ENCODE measurements at regions not wholly inside any gene's neighbourhood (a gene's known extent, or its start where the extent isn't known, plus 50 kb on each side); places are given as distances from the start of the nearest gene placed in this dataset.
"Not testable (repeated sequence)": the region's sequence is repeated elsewhere in the genome, so short reads cannot be mapped to it uniquely, and the experiment has no call there.

DNA sequence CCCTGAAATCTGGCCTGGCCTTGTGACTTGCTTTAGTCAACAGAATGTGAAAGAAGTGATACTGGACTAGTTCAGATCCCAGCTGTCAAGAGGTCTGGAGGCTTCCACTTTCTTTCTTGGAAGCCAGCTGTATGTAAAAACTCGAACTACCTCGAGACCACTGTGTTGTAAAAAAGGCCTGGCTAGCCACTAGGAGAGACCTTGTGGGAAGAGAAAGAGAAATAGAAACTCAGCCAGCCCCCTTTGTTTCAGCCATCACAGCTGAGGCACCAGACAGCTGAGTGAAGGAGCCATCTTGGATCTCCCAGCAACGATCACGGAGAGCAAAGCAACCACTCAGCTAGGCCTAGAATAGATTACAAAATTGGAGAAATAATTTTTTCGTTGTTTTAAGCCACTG lies 324.9 kb upstream of the TCF4 start:
- DNase-seq, result no peak

- DNase-seq, result no peak
These were observed 324.1 kb upstream of the TCF4 start for GRCh38 chr18:55912071-55912470.

GRCh38 chr18:55910296-55910695 lies 322.3 kb upstream of the TCF4 start:
- DNase-seq, result no peak

GRCh38 chr18:55908901-55909366 lies 320.9 kb upstream of the TCF4 start:
- DNase-seq, result no peak

- DNase-seq, result no peak
These were observed 319.6 kb upstream of the TCF4 start for GRCh38 chr18:55907453-55908175.

GRCh38 chr18:55906536-55906935 lies 318.5 kb upstream of the TCF4 start:
- DNase-seq, result no peak

GRCh38 chr18:55903911-55904310 lies 315.9 kb upstream of the TCF4 start:
- DNase-seq, result no peak

DNA sequence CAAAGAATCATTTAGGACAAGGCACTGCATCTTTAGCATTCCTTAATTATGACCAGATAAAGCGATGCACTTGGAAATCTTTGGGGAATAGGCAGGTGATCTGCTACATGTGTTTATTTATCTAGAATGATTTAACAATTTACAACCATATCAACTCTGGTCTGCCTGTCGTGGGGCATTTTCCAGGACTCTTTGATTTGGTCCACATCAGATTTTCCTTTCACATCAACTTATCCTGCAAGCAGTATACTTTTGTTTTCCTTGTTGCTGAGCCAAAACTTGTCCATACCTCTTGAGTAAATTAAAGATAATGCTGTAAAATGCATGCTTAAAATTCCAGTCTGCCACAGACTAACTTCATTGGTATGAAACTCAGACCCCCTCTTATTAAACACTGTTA lies 312.4 kb upstream of the TCF4 start:
- DNase-seq, result no peak

- DNase-seq, result no peak
These were observed 309.2 kb upstream of the TCF4 start for GRCh38 chr18:55897091-55897689.

DNA sequence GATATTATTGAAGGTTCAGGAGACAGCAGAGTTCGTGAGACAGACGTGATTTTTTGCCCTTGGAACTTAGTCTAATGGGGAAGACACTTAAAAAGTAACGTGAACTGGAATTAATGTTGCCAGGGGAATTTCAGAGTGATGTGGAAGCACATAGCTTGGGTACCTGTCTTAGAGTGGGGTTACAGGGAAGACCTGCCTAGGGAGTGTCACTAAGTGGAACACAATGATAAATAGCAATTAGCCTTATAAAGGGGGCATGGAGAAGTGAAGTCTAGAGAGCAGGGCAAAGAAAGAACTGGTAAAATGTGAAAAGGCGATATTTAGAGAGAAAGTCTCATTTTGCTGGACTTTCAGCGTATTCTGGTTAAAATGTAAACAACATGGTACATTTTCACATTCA lies 306.0 kb upstream of the TCF4 start:
- DNase-seq, result no peak

DNA sequence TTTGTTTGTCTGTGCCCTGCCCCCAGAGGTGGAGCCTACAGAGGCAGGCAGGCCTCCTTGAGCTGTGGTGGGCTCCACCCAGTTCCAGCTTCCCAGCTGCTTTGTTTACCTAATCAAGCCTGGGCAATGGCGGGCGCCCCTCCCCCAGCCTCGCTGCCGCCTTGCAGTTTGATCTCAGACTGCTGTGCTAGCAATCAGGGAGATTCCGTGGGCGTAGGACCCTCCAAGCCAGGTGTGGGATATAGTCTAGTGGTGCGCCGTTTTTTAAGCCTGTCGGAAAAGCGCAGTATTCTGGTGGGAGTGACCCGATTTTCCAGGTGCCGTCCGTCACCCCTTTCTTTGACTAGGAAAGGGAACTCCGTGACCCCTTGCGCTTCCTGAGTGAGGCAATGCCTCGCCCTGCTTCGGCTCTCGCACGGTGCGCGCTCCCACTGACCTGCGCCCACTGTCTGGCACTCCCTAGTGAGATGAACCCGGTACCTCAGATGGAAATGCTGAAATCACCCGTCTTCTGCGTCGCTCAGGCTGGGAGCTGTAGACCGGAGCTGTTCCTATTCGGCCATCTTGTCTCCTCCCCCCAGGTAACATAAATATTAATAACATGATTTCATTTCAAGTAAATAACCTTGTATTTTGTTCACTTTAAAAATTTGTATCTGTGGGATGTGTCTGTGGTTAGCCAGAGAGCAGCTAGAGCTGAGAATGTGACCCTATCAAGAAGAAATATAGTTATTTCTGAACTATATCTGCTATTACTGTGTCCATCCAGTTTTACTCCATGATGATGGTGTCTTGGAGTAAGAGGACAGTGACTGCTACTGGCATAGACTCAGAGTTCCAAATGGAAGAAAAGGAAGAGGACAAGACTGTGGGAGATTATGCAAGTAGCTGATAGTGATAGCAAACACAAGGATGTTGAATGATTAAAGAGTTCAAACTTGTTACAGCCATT lies 305.1 kb upstream of the TCF4 start:
- DNase-seq, result not testable (repeated sequence)

GRCh38 chr18:55886886-55887285 lies 298.9 kb upstream of the TCF4 start:
- no peak for DNase-seq

GRCh38 chr18:55884498-55884897 lies 296.5 kb upstream of the TCF4 start:
- DNase-seq, result no peak

GRCh38 chr18:55880617-55881016 lies 292.6 kb upstream of the TCF4 start:
- no peak for DNase-seq

GRCh38 chr18:55879331-55879730 lies 291.3 kb upstream of the TCF4 start:
- DNase-seq, result no peak

DNA sequence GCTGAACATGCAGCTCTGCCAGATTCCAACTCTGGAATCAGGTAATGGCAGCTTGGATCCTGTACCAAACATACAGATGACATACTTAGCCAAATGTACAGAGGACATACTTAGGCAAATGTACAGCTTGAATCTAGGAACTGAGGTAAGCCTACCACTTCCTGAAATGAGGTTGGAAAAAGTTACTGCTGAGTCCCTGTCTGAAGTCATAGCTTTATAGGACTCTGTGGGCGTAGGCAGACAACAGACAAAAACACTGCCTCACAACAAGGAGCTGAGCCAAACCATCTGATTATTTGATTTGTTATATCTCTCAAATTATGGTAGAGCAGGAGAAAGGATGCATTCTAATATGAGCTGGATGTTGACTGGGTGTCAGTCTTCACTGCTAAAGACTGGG lies 290.2 kb upstream of the TCF4 start:
- no peak for DNase-seq

DNA sequence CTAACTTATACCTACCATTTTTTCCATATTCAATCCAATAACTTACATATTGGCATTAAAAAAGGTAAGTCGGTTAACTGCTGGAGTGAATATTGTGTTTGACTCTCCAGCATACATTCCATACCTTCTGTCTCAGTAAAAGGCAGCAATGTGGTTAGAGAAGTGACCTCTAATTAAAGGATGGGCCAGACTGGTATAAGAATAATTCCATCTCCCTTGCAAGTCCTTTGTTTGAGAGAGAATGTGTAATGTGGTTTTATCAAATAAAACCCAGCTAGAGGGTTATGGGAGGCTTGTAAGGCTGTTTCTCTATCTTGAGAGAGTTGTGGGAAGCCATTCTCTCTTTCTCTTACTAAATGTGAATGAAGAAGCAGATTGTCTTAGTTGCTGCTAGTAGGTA lies 289.3 kb upstream of the TCF4 start:
- DNase-seq, result no peak

DNA sequence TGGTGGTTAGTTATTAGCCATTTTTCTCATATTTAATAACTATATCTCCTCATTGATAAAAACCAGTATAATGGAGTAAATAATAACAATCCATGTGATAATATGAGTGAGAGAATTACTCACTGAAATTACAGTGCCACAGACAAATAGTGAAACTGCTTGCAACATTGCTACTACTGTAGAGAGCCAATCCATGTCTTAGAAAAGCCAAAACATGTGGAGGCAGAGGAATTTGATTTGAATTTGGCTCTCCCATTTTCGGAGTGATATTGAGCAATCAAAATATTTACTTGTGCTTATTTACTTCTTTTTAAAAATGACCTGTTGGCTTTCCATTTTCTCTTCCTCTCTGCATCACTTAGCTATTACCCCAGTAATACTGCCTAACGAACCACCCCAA lies 288.3 kb upstream of the TCF4 start:
- no peak for DNase-seq

DNA sequence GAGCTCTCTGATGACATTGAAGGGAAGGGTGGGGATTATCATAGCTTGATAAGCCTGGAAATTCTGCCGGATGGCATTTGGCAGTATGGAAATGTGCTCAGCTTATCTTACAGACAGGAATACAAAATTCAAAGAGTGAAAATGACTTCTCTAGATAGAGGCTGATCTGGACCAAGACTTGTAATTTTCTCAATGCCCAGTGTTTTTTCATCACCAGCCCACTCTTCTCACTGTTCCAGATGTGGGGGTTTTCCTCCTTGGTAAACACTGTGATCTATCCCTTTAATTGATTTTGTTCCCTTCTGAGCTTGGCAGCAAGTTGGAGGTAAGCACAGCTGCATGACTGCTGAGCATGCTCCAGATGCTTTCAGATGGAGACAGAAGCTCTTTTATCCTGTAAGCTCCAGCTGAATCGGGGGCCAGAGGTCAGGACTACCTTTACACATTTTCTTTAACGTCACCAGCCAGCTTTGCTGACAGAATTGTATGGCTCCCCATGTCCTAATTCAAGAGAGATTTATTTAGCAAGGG lies 287.4 kb upstream of the TCF4 start:
- no peak for DNase-seq

- DNase-seq, result no peak
These were observed 281.8 kb upstream of the TCF4 start for GRCh38 chr18:55869556-55870501.

GRCh38 chr18:55868909-55869308 lies 280.9 kb upstream of the TCF4 start:
- no peak for DNase-seq

GRCh38 chr18:55866886-55867285 lies 278.9 kb upstream of the TCF4 start:
- DNase-seq, result no peak
